ENCODE measurements at regions not wholly inside any gene's neighbourhood (a gene's known extent, or its start where the extent isn't known, plus 50 kb on each side); places are given as distances from the start of the nearest gene placed in this dataset.

DNA sequence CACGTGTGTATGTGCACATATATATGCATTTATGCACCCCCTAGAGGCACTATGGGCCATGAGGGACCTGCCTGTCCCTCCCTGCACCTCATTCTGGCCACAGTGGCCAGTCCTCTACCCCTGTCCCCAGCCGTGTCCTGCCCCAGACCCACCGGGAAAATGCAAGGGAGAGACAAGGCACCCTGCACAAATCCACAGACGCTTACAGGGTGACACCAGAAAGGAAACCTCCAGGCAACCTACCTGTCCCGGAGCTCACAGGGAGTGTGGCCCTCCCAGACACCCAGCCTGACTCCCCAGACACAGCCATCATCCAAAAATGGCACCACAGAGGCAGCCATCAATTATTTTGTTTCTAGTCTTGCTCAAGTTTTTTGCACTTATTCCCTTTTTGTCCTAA is 440.4 kb downstream of the SOX9 start:
- TF ChIP-seq KDM1A (IDR thresholded peaks at IDR 0.05; ENCODE audit: low read depth) (no peak), POLR2A (IDR thresholded peaks at IDR 0.05; ENCODE audit: low read length) (no peak), RFX5 (IDR thresholded peaks at IDR 0.05) (no peak)
- TF ChIP-seq, protein P1, sequence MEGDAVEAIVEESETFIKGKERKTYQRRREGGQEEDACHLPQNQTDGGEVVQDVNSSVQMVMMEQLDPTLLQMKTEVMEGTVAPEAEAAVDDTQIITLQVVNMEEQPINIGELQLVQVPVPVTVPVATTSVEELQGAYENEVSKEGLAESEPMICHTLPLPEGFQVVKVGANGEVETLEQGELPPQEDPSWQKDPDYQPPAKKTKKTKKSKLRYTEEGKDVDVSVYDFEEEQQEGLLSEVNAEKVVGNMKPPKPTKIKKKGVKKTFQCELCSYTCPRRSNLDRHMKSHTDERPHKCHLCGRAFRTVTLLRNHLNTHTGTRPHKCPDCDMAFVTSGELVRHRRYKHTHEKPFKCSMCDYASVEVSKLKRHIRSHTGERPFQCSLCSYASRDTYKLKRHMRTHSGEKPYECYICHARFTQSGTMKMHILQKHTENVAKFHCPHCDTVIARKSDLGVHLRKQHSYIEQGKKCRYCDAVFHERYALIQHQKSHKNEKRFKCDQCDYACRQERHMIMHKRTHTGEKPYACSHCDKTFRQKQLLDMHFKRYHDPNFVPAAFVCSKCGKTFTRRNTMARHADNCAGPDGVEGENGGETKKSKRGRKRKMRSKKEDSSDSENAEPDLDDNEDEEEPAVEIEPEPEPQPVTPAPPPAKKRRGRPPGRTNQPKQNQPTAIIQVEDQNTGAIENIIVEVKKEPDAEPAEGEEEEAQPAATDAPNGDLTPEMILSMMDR (IDR thresholded peaks at IDR 0.05): no peak; the same call in 2 of the 3 replicates
